ENCODE measurements at regions not wholly inside any gene's neighbourhood (a gene's known extent, or its start where the extent isn't known, plus 50 kb on each side); places are given as distances from the start of the nearest gene placed in this dataset.

DNA sequence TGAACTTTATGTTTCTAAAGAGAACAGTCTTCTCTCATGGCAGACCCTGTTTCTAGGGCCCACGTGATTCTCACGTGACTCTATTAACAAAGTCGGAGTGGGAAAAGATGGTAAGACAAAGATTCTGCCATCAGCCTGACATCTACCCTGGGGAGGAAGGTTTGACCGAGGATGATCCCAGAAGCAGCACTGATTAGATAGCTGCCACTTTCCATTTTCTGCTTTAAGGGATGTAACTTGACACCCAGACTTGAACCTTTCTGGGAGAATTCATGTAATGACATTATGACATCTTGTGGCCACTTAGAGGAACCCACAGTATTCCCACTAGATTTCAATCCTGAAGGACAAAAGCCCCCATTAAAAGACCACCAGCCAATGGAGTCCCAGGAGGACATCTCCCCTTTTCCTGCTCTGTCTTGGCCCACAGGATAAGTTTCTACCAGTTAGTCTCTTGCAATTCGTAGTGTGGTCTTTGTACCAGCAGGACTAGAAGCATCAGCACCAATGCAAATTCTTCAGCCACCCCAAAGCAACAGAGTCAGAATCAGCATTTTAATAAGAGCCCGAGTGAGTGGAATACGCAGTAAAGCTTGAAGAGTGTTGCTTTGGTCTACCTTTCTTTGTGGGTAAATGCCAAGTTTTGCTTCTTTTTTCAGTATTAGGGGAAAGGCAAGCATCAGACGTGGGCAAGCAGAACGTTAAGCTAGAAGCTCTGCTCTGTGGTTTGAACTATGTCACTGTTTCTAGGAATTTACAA is 480.5 kb upstream of the PROK2 start:
- DNase-seq: peak; percentile 39

DNA sequence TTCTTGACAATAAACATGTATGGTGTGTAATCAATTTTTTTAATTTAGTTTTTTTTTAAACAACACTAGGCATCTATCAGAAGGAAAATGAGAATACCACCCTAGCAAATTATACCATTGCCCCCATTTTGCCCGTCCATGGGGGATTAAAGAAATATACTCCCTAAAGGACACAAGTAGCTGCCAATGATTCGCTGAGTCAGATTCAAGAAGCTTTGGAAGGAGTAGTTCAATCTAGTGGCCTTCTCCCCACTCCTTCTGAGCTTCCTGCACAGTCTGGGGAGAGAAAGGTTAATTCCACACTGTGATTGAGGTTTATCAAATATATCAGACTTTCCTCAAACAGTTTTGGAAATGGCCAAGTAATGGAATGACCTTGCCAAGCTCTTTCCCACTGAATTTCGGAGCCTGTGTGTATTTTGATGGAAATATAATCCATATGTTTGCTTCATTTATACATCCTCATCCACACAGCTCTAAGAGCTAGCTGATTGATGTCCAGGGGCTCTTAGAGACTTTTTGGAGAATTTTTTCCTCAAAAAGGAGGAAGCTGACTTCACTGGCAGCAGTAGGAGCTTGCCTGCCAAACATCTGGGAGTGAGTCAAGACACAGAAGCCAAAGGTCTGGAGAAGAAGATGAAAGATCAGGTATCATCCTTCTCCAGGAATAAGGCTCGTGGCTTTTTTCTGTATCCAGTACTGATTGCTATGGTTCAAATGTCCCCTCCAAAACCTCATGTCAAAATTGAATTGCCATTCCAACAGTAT is 478.5 kb upstream of the PROK2 start:
- DNase-seq: no peak

DNA sequence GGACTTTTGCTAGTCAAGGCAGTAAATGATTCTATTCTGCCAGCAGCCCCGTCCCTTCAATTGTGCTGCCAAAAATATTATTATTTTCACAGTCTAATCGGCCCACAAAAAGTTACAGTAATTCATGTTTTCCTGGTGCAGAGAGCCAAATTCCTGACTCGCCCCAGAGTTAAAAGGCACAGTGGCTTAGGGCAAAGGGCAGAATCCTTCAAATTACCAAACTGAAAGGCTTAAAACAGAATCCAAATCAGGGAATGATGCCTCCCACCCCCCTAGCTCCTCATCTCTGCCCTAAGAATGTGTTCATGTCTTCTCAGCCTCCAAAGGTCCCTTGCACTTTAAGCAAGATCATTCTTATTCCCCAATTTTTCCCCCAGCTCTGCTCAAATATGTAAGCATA is 477.8 kb upstream of the PROK2 start:
- DNase-seq: no peak

DNA sequence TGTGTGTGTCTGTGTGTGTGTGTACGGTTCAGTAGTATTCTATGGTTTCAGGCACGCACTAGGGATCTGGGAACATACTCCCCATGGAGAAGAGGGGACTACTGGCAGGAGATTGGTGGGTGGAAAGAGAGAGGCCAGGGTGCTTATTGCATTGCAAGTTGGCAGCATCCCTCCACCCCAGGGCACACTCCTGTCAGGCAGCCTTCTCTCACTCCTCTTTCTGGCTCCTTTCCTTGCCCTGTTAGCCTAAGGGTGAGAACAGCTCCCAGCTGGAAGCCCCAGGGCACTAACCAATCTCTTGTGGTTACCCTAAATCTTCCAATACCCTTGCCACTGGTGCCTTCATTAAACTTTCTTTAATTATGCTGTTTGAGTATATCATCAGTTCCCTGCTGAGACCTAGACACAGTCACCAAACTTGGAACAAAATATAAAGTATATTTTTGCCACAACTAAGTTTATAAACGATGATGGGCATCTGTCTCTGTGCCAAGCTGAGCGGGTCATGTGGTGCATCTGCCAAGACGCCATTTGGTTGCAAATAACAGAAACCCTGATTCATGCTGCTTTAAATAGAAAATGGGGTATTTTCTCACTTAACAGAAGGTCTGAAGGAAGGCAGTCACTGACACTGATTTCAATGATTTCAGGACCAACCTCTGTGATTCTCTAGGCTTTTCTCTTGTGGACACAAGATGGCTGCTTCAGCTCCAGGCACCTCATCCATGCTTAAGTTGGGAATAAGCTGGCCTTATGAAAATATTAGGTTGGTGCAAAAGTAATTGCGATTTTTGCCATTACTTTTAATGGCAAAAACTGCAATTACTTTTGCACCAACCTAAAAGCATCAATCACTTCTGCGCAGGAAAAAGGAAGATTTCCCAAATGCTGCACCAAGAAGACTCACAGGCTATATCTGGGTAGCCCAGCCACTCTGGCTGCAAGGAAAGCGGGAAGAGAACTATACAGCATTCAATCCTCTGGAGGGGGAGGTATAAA is 476.9 kb upstream of the PROK2 start:
- DNase-seq: no peak

DNA sequence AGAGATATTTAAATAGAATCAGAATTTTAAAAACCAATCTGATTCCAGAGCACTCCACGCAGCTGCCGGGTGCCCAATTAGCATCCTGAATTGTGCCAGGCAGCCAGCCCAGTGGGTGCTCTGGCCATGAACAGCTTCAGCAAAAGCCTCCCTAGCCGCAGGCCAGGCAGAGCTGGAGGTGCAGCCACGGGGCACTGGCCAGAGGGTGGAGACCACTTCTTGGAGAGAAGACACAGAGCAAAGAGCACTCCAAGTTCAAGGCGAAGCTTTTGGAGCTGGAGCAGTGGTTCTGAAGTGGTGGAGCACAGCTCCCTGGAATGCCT is 475.6 kb upstream of the PROK2 start:
- no peak for DNase-seq

DNA sequence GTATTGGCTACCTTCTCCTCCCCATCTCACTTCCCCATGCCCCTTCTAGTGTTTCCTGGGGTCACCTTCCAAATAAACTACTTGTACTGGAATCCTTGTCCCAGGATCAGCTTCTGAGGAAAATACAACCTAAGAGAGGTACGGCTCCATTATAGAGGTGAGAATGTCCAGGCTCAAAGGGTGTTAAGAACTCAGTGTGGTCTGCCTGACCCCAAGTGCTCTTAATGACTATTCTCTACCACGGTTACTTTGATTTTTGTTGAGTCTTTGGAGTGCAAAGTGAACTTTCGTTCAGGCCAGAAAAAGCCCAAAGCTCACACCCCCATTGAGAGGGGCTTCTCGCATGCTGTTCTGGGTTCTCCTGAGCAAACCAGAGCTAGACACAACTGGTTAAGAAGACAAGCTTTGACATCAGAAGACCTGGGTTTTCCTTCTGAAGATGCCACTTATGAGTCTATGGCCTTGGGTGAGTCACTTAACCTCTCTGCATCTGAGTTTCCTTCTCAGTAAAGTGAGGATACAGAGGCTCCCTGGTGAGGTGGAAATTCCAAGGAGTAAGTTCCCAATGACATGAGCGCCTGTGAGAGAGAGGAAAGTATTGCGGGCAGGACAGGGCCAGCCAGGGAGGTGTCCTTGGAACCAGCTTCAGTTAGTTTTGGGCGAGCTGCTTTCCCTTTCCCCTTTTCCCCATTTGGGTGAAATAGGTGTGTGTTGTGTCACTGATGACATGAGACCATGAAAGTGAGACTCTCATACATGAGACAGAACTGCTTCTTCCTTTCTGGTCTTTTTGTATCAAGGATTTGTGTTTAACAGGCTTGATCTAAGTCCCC is 475.0 kb upstream of the PROK2 start:
- no peak for DNase-seq

DNA sequence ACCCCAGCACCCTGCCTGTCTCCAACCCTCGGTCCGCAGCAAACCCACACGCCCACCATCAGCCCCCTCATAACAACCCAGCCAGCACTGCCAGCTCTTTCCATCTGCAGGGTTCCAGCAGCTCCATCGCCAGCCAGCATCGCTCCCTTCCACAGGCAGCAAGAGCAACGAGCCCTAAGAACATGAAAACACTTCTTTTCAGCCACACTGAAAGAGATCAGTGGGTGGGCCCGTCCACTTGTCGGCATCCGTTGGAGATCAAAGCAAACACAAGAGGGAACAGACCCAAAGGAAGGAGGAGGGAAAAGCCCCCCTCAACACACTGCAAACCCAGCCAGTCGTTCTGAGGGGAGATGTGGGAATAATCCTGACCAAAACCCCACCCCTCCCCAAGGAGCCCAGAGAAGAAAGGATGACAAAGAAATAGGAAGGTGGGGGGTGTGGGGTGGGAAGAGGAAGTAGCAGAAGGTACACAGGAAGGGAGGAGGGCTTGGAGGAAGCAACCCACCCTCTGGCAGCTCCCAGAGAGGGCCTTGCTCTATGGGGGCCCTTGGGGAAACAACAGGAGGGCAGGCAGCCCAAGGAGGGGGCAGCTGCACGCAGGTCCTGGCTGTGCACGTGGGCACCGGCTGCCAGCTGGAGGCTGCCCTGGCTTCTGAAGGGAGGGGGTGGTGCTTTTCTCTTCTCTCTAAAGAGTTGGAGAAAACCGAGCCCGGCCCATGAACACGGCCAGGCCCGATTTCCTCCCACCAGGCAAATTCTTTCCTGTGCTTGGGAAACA is 473.6 kb upstream of the PROK2 start:
- no peak for DNase-seq

DNA sequence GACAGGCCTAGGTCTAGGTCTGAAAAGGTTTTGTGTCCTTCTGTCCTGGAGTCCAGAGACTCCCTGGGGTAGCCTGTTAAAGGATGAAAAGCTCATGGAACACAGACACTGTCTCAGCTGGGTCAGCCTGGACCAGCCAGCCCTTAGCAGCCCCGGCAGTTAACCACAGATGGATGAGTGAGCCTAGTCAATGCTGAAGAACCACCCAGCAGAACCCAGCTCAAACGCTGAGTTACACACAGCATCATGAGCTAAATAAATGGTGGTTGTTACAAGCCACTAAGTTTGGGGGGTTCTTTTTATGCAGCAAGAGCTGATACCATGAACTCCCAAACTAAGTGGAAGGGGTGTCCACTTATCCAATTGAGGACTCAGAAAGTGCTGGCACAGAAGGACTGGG is 472.8 kb upstream of the PROK2 start:
- no peak for DNase-seq

DNA sequence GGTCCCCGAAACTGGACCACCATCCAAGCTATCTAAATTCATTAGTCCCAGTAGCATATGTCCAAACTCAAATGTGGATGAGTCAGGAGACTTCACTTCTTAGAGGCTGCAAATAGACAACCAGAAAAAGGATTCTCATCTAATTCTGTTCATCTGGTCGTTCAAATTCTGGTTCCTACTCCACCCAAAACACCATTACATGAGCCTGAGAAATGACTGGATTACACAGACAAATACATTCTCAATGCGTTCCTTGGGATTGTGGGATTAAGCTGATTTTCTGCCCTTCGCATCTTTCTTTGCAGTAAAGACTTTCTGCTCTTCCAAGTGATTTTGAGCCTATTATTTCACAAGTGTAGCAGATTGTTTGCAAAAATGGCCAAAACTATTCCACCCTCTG is 472.3 kb upstream of the PROK2 start:
- no peak for DNase-seq

DNA sequence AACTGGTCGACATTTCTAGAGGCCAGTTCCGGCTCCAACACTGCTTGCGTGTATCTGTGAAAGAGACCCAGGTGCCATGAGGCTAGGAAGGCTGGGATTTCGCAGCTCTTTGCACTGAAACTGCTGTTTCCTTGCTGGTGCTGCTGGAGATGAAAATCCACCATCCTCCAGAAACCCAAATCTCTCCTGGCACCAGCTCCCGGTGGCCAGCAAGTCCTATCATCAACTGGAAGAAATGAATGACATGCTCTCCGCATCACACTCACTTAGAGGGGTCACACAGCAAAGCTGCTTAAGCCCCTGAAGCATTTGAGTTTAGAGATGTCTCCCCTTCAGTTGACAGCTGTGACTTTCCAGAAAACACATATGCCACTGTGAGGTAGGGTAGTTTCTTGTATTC is 471.8 kb upstream of the PROK2 start:
- no peak for DNase-seq

DNA sequence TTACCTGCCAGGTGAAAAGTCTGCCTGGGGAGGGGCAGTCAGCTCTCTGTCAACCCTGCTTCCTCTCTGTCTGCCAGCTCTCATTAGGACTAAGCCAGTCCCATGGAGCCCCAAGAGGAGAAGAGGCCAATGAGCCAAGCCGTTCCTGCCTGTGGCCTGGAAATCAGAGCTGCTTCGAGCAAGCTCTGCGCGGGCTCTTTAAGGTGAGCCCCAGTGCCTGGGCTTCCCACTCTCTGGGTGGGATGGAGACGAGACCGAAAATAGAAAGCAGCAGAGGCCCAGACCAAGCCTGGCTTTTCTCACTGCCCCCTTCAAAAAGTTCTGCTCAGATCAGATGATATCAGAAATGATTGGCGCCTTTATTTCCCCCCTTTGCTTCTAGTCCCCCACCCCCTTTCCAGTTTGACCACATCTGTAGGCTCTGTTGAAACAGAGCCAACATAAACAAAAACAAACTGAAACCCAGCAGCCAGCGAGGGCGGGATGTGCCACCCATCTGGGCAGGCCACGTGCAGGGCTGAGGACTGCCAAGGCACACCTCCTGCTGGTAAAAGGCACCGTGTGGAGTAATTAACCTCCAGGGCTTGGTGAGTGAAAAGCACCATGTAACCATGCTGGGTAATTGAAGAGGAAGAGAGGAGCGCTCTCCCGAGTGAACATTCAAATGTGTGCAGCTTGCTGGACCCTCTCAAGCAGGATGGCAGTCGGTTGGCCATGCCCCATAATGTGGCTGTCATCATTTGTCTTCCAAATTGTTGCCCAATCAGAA is 471.0 kb upstream of the PROK2 start:
- no peak for DNase-seq

DNA sequence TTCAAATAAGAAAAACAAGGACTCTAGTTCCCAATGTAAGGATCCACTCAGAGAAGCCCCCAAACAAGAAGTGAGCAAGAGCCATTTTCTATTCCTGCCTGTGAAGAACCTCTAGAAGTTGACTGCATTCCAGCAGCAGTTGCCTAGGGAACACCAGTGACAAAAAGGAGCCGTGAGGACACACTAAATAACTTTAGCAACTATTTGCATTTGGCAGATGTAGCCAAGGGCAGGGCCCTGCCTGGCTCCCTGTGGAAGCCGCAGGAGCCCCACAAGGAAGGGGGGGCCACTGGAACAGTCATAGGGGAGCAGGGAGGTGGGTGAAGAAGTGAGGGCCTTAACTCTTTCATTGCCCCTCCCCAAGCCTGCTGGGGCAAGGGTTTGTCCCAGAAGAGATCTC is 470.2 kb upstream of the PROK2 start:
- DNase-seq: no peak

DNA sequence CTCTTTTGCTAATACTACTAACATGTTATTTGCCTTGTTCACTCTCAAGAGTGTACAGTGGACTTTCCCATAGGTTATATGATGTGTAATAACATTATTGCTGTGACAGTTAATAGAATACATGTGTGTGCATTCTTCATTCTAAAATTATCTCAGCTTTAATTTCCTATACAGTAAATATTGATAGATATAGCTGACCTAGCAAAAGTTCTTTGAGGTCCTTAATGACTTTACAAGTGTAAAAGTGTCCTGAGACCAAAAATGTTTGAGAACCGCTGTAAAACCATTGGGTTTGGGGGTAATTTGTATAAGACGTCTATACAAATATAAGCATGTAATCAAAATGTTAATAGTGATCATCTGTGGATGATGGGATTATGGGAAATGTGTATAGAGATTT is 469.5 kb upstream of the PROK2 start:
- DNase-seq: no peak

DNA sequence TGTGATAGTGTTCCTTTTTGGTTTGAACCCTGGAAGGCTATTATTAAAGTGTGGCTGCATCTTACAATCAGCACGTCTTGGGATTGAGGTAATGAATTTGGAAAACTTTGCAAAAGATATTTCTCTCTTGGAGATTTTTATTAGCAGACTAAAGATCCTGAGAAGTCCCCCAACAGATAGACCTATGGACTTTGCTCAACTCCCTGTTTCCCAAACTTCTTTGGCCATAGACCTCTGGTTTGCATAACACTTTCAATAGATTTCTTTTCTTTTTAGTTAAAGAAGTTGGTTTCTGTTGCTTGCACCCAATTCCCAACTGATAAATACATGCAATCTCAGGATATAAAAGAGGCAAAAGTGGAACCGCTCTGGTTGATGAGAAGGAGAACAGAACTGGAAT is 465.8 kb upstream of the PROK2 start:
- no peak for DNase-seq

DNA sequence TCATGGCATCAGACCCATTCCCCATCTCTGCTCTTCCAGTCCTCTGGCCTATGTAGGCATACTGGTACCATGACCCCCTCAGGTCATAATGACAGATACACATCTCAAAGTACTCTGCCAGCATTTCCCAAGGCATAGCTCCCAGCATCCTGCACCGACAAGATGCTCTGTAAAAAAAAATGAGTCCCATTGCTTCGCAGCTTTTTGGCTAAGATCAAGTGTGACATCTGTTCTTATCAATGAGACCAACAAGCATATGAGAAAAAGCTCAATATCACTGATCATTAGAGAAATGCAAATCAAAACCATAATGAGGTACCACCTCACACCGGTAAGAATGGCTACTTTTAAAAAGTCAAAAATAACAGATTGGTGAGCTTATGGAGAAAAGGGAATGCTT is 463.9 kb upstream of the PROK2 start:
- no peak for DNase-seq

DNA sequence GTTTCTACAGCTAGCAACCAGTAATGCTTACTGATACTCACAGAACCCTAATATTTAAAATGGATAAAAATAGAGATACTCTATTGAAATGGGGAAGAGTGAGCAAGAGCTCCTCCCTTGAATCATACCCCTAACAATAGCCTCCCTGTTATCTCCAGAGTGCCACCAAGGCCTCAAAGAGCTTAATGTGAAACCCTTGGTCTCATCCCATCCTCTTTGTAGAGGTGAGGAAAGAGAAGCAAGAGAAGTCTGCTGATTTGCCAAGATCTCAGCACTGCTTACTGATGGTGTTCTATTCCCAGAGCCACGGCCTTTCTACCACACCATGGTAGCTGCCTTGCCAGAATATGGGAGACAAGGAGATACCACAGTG is 463.4 kb upstream of the PROK2 start:
- DNase-seq: no peak

DNA sequence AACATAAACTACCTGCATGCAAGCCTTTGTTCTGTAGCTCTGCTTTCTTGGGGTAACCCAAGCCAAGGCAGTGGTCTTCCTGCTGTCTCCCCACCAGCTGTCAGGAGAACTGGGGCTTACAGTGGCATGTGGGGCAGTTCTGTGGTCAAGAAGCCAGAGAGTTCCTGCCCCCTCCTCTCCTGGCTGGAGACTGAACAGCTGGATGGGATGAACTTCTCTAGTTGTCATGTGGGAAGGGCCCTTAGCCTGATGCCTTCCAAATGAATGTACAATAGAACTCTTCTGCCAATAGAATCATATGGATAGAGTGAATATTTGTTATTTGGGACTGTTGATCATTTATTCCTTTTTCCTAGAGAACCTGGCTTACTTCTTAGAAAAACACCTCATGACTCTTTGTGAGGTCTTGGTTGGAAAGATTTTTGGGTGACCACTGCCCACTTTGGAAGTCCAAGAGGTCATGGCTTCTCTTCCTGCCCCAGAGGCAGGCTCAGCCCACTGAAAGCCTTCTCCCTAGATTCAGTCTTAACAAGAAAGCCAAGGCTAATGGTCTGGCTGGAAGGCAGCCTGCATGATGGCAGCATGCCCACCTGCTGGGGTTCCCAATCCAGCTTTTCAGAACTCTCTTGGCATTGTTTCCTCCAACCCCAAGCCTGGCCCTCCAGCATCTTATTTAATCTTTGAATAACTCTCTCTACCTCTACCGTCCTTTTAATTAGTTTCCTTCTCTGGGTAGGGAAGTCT is 462.9 kb upstream of the PROK2 start:
- no peak for DNase-seq

DNA sequence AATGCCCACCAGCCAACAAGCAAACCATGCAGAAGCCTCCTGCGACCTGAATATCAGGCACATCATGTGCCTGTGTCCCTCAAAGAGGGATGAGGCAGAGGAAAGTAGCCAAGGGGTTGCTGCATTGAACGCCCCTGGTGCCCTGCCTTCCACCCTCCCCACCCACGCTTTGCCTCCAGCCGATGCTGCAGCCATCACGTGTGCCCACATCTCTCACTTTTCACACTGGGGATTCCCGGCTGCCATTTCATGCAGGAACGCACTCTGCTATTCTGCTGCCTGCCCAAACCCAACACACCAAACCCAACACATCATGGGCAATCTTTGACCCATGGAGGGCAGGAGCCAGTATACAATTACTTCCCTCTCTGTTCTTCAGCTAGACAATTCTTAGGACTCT is 462.2 kb upstream of the PROK2 start:
- no peak for DNase-seq

DNA sequence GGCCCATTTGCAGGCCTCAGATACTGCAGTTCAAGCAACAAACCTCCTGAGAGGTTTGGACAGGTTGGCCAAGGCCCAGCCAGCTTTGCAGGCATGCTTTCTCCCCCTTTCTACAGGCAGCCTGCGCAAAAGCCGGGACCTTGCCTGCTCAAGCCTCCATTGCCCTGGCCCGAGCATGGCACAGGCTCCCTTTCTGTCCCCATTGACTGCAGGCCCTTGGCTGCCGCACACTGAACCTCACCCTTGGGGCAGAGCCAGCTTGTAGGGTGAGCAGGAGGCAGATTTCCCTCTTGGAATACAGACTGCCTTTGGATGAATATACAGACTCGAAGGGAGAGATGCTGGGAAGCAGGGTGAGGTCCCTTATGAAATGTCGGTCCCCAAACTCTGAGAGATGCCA is 461.7 kb upstream of the PROK2 start:
- no peak for DNase-seq

DNA sequence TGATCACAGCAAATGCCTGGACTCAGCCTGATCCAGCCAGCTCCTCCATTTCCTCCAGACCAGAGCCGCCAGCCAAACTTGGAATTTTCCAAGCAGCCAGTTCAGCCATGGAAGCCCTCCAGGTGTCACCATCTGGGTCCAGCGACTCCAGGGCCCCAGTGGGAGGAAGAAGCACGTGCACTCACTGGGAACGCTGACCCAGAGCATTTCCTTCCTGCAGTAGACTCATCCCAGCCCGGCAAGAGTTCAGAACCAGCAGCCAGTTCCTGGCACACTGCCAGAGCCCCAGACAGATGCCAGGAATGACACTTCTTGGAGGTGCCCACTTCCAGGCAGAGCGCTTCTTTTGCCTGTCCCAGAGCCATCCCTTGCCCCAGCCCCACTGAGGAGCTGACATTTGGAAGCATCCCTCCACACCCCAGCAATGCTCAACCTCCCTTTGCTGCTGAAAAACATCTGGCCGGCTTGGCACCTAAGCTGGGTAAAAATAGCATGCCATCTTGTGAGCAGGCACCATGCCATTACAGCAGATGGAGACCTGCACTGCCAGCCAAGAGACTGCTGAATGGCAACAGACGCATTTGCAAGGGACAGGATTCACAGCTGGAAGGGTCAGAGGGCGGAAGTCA is 460.3 kb upstream of the PROK2 start:
- DNase-seq: no peak

Measured in 8988T (cell line).